ENCODE measurements at regions not wholly inside any gene's neighbourhood (a gene's known extent, or its start where the extent isn't known, plus 50 kb on each side); places are given as distances from the start of the nearest gene placed in this dataset.

DNA sequence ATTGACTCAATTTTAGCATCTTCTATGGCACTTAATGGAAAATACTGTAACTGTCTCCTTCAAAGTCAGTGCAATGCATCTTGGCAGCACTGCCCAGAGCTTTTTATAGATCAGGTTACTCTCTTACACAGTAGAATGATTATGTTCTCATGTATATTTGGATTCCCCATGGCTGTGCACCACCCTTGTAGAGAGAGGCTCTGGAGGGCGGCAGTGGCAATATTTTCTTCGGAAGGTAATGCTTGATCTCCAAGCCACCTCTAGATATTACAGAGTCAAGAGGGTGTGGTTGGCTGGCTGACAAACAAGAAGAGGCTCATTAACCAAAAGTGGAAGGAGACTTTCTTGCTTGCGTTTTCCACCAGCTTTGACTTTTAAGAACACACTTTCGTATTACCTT lies 72.8 kb upstream of the ARSJ start:
- no peak for DNase-seq
- H3K36me3 ChIP-seq (replicated peaks in 1 of 2; ENCODE audit: control insufficient read depth in 1 of 2, insufficient read depth in 2 of 2, low read length in 2 of 2), result no peaks in the 10 kb centered on the region
- TF ChIP-seq, protein P1, sequence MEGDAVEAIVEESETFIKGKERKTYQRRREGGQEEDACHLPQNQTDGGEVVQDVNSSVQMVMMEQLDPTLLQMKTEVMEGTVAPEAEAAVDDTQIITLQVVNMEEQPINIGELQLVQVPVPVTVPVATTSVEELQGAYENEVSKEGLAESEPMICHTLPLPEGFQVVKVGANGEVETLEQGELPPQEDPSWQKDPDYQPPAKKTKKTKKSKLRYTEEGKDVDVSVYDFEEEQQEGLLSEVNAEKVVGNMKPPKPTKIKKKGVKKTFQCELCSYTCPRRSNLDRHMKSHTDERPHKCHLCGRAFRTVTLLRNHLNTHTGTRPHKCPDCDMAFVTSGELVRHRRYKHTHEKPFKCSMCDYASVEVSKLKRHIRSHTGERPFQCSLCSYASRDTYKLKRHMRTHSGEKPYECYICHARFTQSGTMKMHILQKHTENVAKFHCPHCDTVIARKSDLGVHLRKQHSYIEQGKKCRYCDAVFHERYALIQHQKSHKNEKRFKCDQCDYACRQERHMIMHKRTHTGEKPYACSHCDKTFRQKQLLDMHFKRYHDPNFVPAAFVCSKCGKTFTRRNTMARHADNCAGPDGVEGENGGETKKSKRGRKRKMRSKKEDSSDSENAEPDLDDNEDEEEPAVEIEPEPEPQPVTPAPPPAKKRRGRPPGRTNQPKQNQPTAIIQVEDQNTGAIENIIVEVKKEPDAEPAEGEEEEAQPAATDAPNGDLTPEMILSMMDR (IDR thresholded peaks at IDR 0.05), result no peak
- H3K4me1 ChIP-seq (ENCODE audit: control insufficient read depth in 1 of 2, insufficient read depth in 2 of 2, low read length in 2 of 2), result no peaks in the 10 kb centered on the region
- Mint-ChIP-seq H3K9me3 (peaks cover 0 to 12% (median 3%) of the 10 kb centered on the region in 7 donors), H3K4me1 (no peaks in the 10 kb centered on the region), H3K4me3 (no peak overlapping the region), H3K27me3 (ENCODE audit: low read depth in 3 of 3) (peaks cover 0 to 2% (median 0%) of the 10 kb centered on the region in 3 donors), H3K36me3 (no peaks in the 10 kb centered on the region), H3K27ac (no peak overlapping the region)
- no peaks in the 10 kb centered on the region for H3K79me2 ChIP-seq (ENCODE audit: insufficient read depth, low read length)
- H4K20me1 ChIP-seq (ENCODE audit: insufficient read depth, low read length), result no peaks in the 10 kb centered on the region
- H2AFZ ChIP-seq (ENCODE audit: insufficient read depth, low read depth, low read length, poor library complexity, severe bottlenecking), result no peak overlapping the region
- H3K9ac ChIP-seq (ENCODE audit: insufficient read depth, low read length, poor library complexity, severe bottlenecking), result no peak overlapping the region
- WGBS (ENCODE audit: insufficient coverage), result no CpG with 5 or more reads among the region's 4 CpGs
- no peaks in the 10 kb centered on the region for H3K27me3 ChIP-seq (ENCODE audit: control insufficient read depth in 2 of 2, insufficient read depth in 2 of 2, low read length in 2 of 2)
- H3K9me3 ChIP-seq (replicated peaks in 1 of 2; ENCODE audit: control insufficient read depth in 1 of 2, insufficient read depth in 1 of 2, low read length in 2 of 2), result no peaks in the 10 kb centered on the region
- no peak overlapping the region for H3K4me3 ChIP-seq (replicated peaks in 1 of 3; ENCODE audit: low read depth in 2 of 3, low read length in 3 of 3)
- no peak overlapping the region for H3K27ac ChIP-seq (ENCODE audit: low read depth in 1 of 2, low read length in 2 of 2)
- intact Hi-C loops (cut with micrococcal nuclease), result no loop called here
- no peak overlapping the region for H3K4me2 ChIP-seq (replicated peaks; ENCODE audit: extremely low read depth, low read length, poor library complexity, severe bottlenecking)

DNA sequence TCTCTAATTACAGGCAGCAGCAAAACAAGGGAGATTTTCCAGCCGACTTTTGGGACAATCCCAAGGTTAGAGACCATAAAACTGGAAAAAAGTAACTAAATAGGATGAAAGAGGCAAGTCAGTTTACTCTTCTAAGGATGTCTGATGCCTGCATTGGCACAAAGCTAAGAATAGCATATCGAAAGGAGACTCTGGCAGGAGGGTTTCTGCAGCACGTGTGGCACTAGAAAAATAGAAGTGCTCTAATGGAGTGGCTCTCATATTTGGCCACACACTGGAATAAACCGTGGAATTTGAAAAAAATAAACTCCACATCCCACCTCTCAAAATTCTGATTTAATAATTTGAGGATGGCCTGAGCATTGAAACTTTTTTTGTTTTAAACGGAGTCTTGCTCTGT lies 77.2 kb upstream of the ARSJ start:
- Histone ChIP-seq H3K9ac (ENCODE audit: insufficient read depth, low read length, poor library complexity, severe bottlenecking) (no peak overlapping the region), H3K4me2 (replicated peaks; ENCODE audit: extremely low read depth, low read length, poor library complexity, severe bottlenecking) (no peak overlapping the region), H3K4me3 (replicated peaks in 1 of 3; ENCODE audit: low read depth in 2 of 3, low read length in 3 of 3) (no peak overlapping the region), H3K27ac (ENCODE audit: low read depth in 1 of 2, low read length in 2 of 2) (no peak overlapping the region), H3K79me2 (ENCODE audit: insufficient read depth, low read length) (no peaks in the 10 kb centered on the region), H3K9me3 (replicated peaks in 1 of 2; ENCODE audit: control insufficient read depth in 1 of 2, insufficient read depth in 1 of 2, low read length in 2 of 2) (no peaks in the 10 kb centered on the region), H3K4me1 (ENCODE audit: control insufficient read depth in 1 of 2, insufficient read depth in 2 of 2, low read length in 2 of 2) (no peaks in the 10 kb centered on the region), H4K20me1 (ENCODE audit: insufficient read depth, low read length) (no peaks in the 10 kb centered on the region), H3K27me3 (ENCODE audit: control insufficient read depth in 2 of 2, insufficient read depth in 2 of 2, low read length in 2 of 2) (no peaks in the 10 kb centered on the region), H3K36me3 (replicated peaks in 1 of 2; ENCODE audit: control insufficient read depth in 1 of 2, insufficient read depth in 2 of 2, low read length in 2 of 2) (no peaks in the 10 kb centered on the region), H2AFZ (ENCODE audit: insufficient read depth, low read depth, low read length, poor library complexity, severe bottlenecking) (no peak overlapping the region)
- no peaks in the 10 kb centered on the region for H3K27me3 Mint-ChIP-seq (ENCODE audit: low read depth in 3 of 3)
- H3K27ac Mint-ChIP-seq, result no peak overlapping the region
- no peak overlapping the region for H3K4me3 Mint-ChIP-seq
- H3K9me3 Mint-ChIP-seq, result peaks cover 0 to 4% (median 2%) of the 10 kb centered on the region in 7 donors
- DNase-seq, result no peak
- WGBS (ENCODE audit: insufficient coverage), result 85% methylated on average over 2 of the region's 5 CpGs
- intact Hi-C loops (cut with micrococcal nuclease), result no loop called here
- H3K4me1 Mint-ChIP-seq, result no peaks in the 10 kb centered on the region
- TF ChIP-seq, protein P1 (IDR thresholded peaks at IDR 0.05), result no peak
- no peaks in the 10 kb centered on the region for H3K36me3 Mint-ChIP-seq

All from CD14-positive monocyte (primary cell).